Colonic mucosa (tissue), 4 donors: ENCODE measurements at regions not wholly inside any gene's neighbourhood (a gene's known extent, or its start where the extent isn't known, plus 50 kb on each side); places are given as distances from the start of the nearest gene placed in this dataset.
A peak's percentile ranks its signal among the peaks of the same experiment; 100 is the strongest.

Experiments used
- DNase-seq: peaks from one replicate; pipeline ENCODE4 v3.0.0-alpha.2; 2020
- H3K27ac ChIP-seq: fragments of 200-600 bp; one replicate; pipeline ENCODE4 v1.8.0; 2021
- H3K27me3 ChIP-seq: fragments of 200-600 bp; one replicate; pipeline ENCODE4 v1.8.0; 2021
- H3K36me3 ChIP-seq: fragments of 200-600 bp; one replicate; pipeline ENCODE4 v1.8.0; 2021
- H3K4me1 ChIP-seq: fragments of 200-600 bp; one replicate; pipeline ENCODE4 v1.8.0; 2021; ENCODE audit warnings: mild to moderate bottlenecking
- H3K4me3 ChIP-seq: fragments of 200-600 bp; one replicate; pipeline ENCODE4 v1.8.0; 2021
- H3K9ac ChIP-seq, 2 donors: one replicate each; pipeline ENCODE4 v1.7.0; 2013; ENCODE audit warnings: control low read depth in 2 of 2, low read depth in 2 of 2, low read length in 2 of 2
- H3K9me3 ChIP-seq: fragments of 200-600 bp; one replicate; pipeline ENCODE4 v1.8.0; 2021
- intact Hi-C: fragments of 100-400 bp; cut with DNase I; formaldehyde crosslinking; loops from one replicate; pipeline ENCODE4 v1.14.1; 2022
- TF ChIP-seq, protein P1 (sequence below): fragments of 200-600 bp; IDR thresholded peaks from one replicate; pipeline ENCODE4 v1.8.0; 2022; ENCODE audit warnings: antibody characterized with exemption, mild to moderate bottlenecking
- donor health status: healthy.
- donor health status: DM: no; HTN: no; CAD: no.
- donor health status: DM: no; HTN: no; CAD: no.

DNA sequence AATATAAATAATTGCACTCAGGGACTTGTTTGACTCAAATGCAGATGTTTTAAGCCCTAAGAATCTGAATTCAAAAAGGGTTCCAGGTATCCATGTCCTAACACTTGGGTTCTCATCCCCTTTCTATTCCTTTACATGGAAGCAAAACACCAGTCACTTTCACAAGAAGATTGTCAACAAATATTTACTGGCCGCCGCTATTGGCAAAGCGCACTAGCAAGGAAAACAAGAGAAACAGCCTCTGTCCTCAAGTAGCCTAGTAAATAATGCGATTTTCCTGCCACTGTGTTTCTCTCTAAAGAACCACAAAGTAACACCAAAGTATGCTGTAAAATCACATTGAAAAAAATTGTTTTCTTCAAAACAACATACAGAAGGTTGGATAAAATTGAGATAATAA, 66.7 kb upstream of the EZH2 start:
- no peak for DNase-seq
- H3K27ac ChIP-seq: no peak overlapping the region
- intact Hi-C loops: no loop called here
- H3K4me1 ChIP-seq: no peaks in the 10 kb centered on the region
- TF ChIP-seq, protein P1, sequence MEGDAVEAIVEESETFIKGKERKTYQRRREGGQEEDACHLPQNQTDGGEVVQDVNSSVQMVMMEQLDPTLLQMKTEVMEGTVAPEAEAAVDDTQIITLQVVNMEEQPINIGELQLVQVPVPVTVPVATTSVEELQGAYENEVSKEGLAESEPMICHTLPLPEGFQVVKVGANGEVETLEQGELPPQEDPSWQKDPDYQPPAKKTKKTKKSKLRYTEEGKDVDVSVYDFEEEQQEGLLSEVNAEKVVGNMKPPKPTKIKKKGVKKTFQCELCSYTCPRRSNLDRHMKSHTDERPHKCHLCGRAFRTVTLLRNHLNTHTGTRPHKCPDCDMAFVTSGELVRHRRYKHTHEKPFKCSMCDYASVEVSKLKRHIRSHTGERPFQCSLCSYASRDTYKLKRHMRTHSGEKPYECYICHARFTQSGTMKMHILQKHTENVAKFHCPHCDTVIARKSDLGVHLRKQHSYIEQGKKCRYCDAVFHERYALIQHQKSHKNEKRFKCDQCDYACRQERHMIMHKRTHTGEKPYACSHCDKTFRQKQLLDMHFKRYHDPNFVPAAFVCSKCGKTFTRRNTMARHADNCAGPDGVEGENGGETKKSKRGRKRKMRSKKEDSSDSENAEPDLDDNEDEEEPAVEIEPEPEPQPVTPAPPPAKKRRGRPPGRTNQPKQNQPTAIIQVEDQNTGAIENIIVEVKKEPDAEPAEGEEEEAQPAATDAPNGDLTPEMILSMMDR: no peak
- H3K27me3 ChIP-seq: no peaks in the 10 kb centered on the region
- no peaks in the 10 kb centered on the region for H3K36me3 ChIP-seq
- no peaks in the 10 kb centered on the region for H3K9me3 ChIP-seq
- no peak overlapping the region for H3K9ac ChIP-seq
- no peak overlapping the region for H3K4me3 ChIP-seq

DNA sequence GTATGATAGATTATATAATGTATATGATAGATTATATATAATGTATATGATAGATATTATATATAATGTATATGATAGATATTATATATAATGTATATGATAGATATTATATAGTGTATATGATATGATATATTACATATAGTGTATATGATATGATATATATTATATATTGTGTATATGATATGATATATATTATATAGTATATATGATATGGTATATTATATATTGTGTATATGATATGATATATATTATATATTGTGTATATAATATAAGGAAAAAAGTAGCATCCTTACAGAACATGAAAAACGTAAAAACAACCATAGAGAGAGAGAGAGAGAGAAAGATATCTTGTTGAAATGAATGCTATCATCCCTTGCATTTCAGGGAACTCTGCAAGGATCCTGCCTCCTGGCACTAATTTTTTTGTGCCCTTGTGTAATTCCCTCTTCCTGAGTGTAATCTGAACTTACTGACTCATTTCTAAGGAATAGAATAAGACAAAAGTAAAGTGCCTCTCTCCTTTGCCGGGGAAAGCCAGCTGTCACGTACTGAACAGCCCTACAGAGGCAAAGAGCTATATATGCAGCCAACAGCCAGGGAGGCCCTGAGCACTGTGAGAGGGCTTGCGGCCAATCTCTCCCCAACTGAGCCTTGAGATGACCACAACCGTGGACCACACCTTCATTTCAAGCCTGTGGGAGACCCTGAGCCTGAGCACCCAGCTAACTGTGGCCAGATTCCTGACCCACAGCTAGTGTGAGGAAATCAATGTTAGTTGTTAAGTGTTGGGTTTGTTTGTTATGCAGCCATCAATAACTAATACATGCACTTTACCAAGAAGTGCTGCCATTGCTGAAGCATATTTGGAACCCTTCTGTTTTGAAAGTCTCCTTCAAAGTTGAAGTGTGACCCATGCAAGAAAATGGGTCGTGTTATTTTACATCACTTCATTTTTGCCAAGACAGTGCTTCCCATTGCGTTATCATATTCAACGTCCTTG, 61.1 kb upstream of the EZH2 start:
- intact Hi-C loops: no loop called here
- H3K4me1 ChIP-seq: peaks cover under 1% of the 10 kb centered on the region
- DNase-seq: no peak
- TF ChIP-seq, protein P1: no peak
- no peaks in the 10 kb centered on the region for H3K36me3 ChIP-seq
- no peaks in the 10 kb centered on the region for H3K9me3 ChIP-seq
- H3K9ac ChIP-seq: no peak overlapping the region
- no peak overlapping the region for H3K4me3 ChIP-seq
- no peak overlapping the region for H3K27ac ChIP-seq
- H3K27me3 ChIP-seq: no peaks in the 10 kb centered on the region

DNA sequence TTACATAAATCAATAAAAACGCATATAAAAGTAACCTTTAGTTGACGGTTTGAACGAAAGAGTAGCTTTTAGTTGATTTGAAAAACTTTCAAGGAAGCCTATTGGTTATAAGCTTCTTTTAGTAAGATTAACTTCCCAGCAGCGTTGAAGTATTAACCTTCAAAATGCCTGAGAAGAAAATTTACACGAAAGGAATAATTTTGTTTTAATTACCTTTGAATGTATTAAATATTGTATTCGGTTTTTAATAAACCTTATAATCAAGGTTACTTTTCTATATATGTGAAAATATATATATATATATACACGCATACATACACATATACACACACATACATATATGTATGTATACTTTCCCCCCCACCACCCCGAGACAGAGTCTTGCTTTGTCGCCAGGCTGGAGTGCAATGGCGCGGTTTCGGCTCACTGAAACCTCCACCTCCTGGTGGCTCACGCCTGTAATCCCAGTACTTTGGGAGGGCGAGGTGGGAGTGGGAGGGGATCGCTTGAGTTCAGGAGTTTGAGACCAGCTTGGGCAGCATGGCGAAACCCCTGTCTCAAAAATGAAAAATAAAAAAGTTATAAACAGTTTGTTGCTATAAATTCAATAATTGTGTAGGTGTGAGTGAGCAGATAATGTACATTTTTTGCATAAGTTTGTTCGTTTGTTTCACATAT, 57.6 kb upstream of the EZH2 start:
- no peaks in the 10 kb centered on the region for H3K9me3 ChIP-seq
- H3K27me3 ChIP-seq: no peaks in the 10 kb centered on the region
- DNase-seq: peak; percentile 68
- TF ChIP-seq, protein P1: peak; percentile 34
- intact Hi-C loops: no loop called here
- peak overlapping the region in 1 of 2 donors; percentile 93 for H3K9ac ChIP-seq
- peak overlapping the region; percentile 88 for H3K27ac ChIP-seq
- H3K36me3 ChIP-seq: no peaks in the 10 kb centered on the region
- H3K4me3 ChIP-seq: peak overlapping the region; percentile 83
- peaks cover 4% of the 10 kb centered on the region for H3K4me1 ChIP-seq

DNA sequence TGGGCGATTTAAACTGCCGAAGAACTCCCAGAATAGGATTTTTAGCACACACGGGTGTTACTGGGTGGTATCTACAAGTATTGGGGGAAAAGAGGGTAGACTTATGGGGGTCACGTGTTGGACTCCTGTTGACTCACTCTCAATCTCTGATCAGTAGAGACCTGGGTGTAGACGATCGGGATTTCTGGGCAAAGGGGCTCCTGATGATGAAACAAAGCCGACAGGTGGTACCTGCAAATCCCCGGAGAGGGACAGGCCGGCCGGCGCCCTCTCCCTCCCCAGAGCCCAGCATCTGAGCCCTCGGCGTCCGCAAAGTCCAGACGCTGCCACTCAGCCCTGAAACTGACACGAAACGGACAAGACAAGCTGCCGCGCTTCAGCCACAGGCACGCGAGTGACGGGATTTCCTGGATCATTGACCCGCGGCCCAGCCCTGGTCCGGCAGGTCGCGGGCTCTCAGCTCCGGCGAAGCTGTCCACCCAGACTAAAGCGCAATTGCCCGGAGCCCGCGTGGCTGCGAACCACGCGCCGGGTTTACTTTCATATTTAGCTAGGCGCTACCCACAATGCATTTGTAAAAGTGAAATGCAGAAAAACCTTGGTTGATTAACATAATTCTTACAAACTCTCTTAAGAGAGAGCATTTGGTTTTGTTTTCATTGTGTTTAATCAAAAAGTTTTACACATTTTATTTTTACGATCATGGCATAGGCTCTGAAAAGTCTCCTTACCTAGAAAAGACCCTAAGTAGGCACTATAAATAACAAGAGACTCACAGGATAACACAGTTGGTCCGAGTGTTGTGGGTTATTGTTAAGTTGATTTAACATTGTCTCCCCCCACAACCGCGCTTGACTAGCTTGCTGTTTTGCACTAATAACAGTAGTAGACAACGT, 56.9 kb upstream of the EZH2 start:
- peak overlapping the region; percentile 83 for H3K4me3 ChIP-seq
- intact Hi-C loops: no loop called here

More for the DNA sequence above, 56.9 kb upstream of the EZH2 start:
- H3K4me1 ChIP-seq: peaks cover 4% of the 10 kb centered on the region
- H3K9me3 ChIP-seq: no peaks in the 10 kb centered on the region
- no peaks in the 10 kb centered on the region for H3K27me3 ChIP-seq
- TF ChIP-seq, protein P1: no peak
- DNase-seq: peak; percentile 72
- peak overlapping the region; percentile 88 for H3K27ac ChIP-seq
- H3K36me3 ChIP-seq: no peaks in the 10 kb centered on the region
- peak overlapping the region; percentile 77 to 93 for H3K9ac ChIP-seq
